ENCODE measurements at regions not wholly inside any gene's neighbourhood (a gene's known extent, or its start where the extent isn't known, plus 50 kb on each side); places are given as distances from the start of the nearest gene placed in this dataset.

GRCh38 chr15:70240082-70240481 is 142.4 kb upstream of the TLE3 start:
- Histone ChIP-seq H2AFZ (ENCODE audit: low read length) (no peak overlapping the region), H4K5ac (ENCODE audit: insufficient read length, low read depth, low read length) (no peak overlapping the region), H3K4ac (ENCODE audit: low read depth, low read length) (no peak overlapping the region), H3K4me2 (ENCODE audit: insufficient read depth, insufficient read length, low read length) (no peak overlapping the region), H3K9me3 (ENCODE audit: control insufficient read depth, low read depth, low read length) (no peaks in the 10 kb centered on the region), H2AK5ac (ENCODE audit: insufficient read length, low read length) (no peak overlapping the region), H4K91ac (ENCODE audit: insufficient read length, low read depth, low read length) (no peak overlapping the region), H3K27ac (ENCODE audit: insufficient read length, low read depth, low read length) (no peak overlapping the region), H4K8ac (replicated peaks; ENCODE audit: insufficient read length, low read depth, low read length) (no peak overlapping the region), H3K23me2 (ENCODE audit: insufficient read length, low read depth, low read length, poor library complexity, severe bottlenecking) (no peaks in the 10 kb centered on the region), H3K56ac (ENCODE audit: insufficient read length, low read depth, low read length) (no peak overlapping the region), H2BK120ac (ENCODE audit: low read depth, low read length, poor library complexity, severe bottlenecking) (no peak overlapping the region), H3K27me3 (ENCODE audit: insufficient read depth, low read length) (no peaks in the 10 kb centered on the region), H4K20me1 (ENCODE audit: control insufficient read depth, insufficient read depth, insufficient read length) (no peaks in the 10 kb centered on the region), H2BK15ac (ENCODE audit: low read depth, low read length) (no peak overlapping the region), H3K4me1 (ENCODE audit: insufficient read depth, low read length) (no peaks in the 10 kb centered on the region), H2BK12ac (ENCODE audit: insufficient read length, low read depth, low read length) (no peak overlapping the region), H3K23ac (ENCODE audit: insufficient read length, low read depth, low read length) (no peak overlapping the region), H3K18ac (ENCODE audit: insufficient read length, low read depth, low read length) (no peak overlapping the region), H3K79me1 (ENCODE audit: insufficient read depth, low read depth, low read length, poor library complexity, severe bottlenecking) (no peaks in the 10 kb centered on the region), H3K9ac (ENCODE audit: extremely low read depth, insufficient read length, low read length) (no peak overlapping the region), H2BK20ac (ENCODE audit: low read depth, low read length, poor library complexity, severe bottlenecking) (no peak overlapping the region), H3K79me2 (ENCODE audit: insufficient read depth, low read length) (no peaks in the 10 kb centered on the region), H3T11ph (ENCODE audit: low read length) (no peak overlapping the region), H2BK5ac (ENCODE audit: insufficient read length, low read length) (no peak overlapping the region), H3K14ac (ENCODE audit: insufficient read depth, low read length) (no peak overlapping the region)
- no peak for TF ChIP-seq CTCF (conservative IDR thresholded peaks at IDR 0.05)
- Mint-ChIP-seq H3K4me1 (peaks cover 4% of the 10 kb centered on the region in 2 experiments; a peak in 3 of 4 replicates), H3K9me3 (no peaks in the 10 kb centered on the region), H3K27me3 (ENCODE audit: low read depth) (peaks cover 3% of the 10 kb centered on the region), H3K27ac (no peak overlapping the region), H3K36me3 (ENCODE audit: insufficient read depth in 1 of 3, low read depth in 3 of 3) (no peaks in the 10 kb centered on the region), H3K4me3 (no peak overlapping the region)
- DNase-seq, result no peak
- no CpG with 5 or more reads among the region's 4 CpGs for WGBS (ENCODE audit: extremely low coverage, insufficient read length, low lambda C conversion rate)
